Esophagus muscularis mucosa (tissue), 4 donors: ENCODE measurements at regions not wholly inside any gene's neighbourhood (a gene's known extent, or its start where the extent isn't known, plus 50 kb on each side); places are given as distances from the start of the nearest gene placed in this dataset.

Source experiments
- DNase-seq: peaks from one replicate; pipeline ENCODE4 v3.0.0-alpha.2; 2017; ENCODE audit errors: extremely low spot score
- H3K27ac ChIP-seq, 4 donors: fragments of 200-600 bp; sonication (generic); replicated peaks in 1 of 4; 1 replicate in 3 of 4; 2 replicates in 1 of 4; pipeline ENCODE4 v1.5.1; 2016 to 2019; ENCODE audit warnings: mild to moderate bottlenecking in 1 of 4
- H3K27me3 ChIP-seq, 4 donors: fragments of 200-600 bp; sonication (generic); one replicate each; pipeline versions ENCODE4 v1.5.1 to v1.6.0; 2016 to 2019
- H3K36me3 ChIP-seq, 4 donors: fragments of 200-600 bp; sonication (generic); one replicate each; pipeline ENCODE4 v1.5.1; 2016 to 2019
- H3K4me1 ChIP-seq, 4 donors: fragments of 200-600 bp; sonication (generic); one replicate each; pipeline ENCODE4 v1.5.1; 2016 to 2019
- H3K4me3 ChIP-seq, 4 donors: fragments of 200-600 bp; sonication (generic); 1 replicate in 2 of 4; 2 replicates in 2 of 4; pipeline ENCODE4 v1.5.1; 2016 to 2019; ENCODE audit warnings: mild to moderate bottlenecking in 4 of 4, moderate library complexity in 1 of 4
- H3K9me3 ChIP-seq, 4 donors: fragments of 200-600 bp; sonication (generic); 1 replicate in 3 of 4; 2 replicates in 1 of 4; pipeline ENCODE4 v1.5.1; 2016 to 2019
- CTCF ChIP-seq, 3 experiments: fragments of 200-600 bp in 2 of 3; fragments of 450-650 bp in 1 of 3; sonication (generic) in 2 of 3; IDR thresholded peaks; one replicate each; pipeline ENCODE4 v1.5.1; 2017 to 2019; ENCODE audit warnings: antibody characterized with exemption in 3 of 3, mild to moderate bottlenecking in 2 of 3, moderate library complexity in 1 of 3
- EP300 ChIP-seq: sonication (generic); formaldehyde crosslinking; IDR thresholded peaks from one replicate; pipeline ENCODE4 v1.6.1; 2017; ENCODE audit warnings: antibody characterized with exemption
- POLR2A ChIP-seq: fragments of 450-650 bp; IDR thresholded peaks from one replicate; pipeline ENCODE4 v1.6.1; 2017; ENCODE audit warnings: antibody characterized with exemption, moderate library complexity, mild to moderate bottlenecking, low read depth
- POLR2AphosphoS5 ChIP-seq, 2 donors: sonication (generic); formaldehyde crosslinking; IDR thresholded peaks; one replicate each; pipeline ENCODE4 v1.6.1; 2017; ENCODE audit warnings: antibody characterized with exemption in 2 of 2
- WGBS: methylation state at CpG from one replicate; pipeline ENCODE4 v1.1.5; 2018; 5-methylcytosine and 5-hydroxymethylcytosine counted together
- intact Hi-C: fragments of 100-400 bp; cut with DNase I; formaldehyde crosslinking; loops from one replicate; pipeline ENCODE4 v1.15.1; 2023

- Histone ChIP-seq H3K36me3 (no peaks in the 10 kb centered on the region), H3K4me1 (peaks cover 0 to 32% (median 25%) of the 10 kb centered on the region in 4 donors), H3K9me3 (no peaks in the 10 kb centered on the region), H3K4me3 (no peak overlapping the region), H3K27ac (no peak overlapping the region), H3K27me3 (no peaks in the 10 kb centered on the region)
- no peak for DNase-seq
- 95% methylated on average over 5 of the region's 5 CpGs for WGBS
- intact Hi-C loops = no loop called here
- TF ChIP-seq POLR2AphosphoS5 (IDR thresholded peaks at IDR 0.05) (no peak), CTCF (IDR thresholded peaks at IDR 0.05) (no peak), POLR2A (no peak), EP300 (no peak)
Observed at GRCh38 chr1:203567596-203567995, 59.0 kb upstream of the ATP2B4 start.

- intact Hi-C loops = no loop called here
Observed at GRCh38 chr1:203569490-203570318, 56.9 kb upstream of the ATP2B4 start.

GRCh38 chr1:203570805-203571204 lies 55.8 kb upstream of the ATP2B4 start:
- Histone ChIP-seq H3K4me1 (peaks cover 0 to 16% (median 13%) of the 10 kb centered on the region in 4 donors), H3K27me3 (no peaks in the 10 kb centered on the region), H3K4me3 (no peak overlapping the region), H3K27ac (no peak overlapping the region), H3K9me3 (no peaks in the 10 kb centered on the region), H3K36me3 (no peaks in the 10 kb centered on the region)
- no peak for TF ChIP-seq CTCF (IDR thresholded peaks at IDR 0.05)
- TF ChIP-seq EP300 = no peak
- TF ChIP-seq POLR2AphosphoS5 (IDR thresholded peaks at IDR 0.05) = no peak
- no peak for TF ChIP-seq POLR2A
- no peak for DNase-seq
- intact Hi-C loops = no loop called here
- 73% methylated on average over 3 of the region's 3 CpGs for WGBS

More at GRCh38 chr1:203569490-203570318, 56.9 kb upstream of the ATP2B4 start:
- Histone ChIP-seq H3K4me3 (no peak overlapping the region), H3K27me3 (no peaks in the 10 kb centered on the region), H3K9me3 (no peaks in the 10 kb centered on the region), H3K4me1 (peaks cover 0 to 18% (median 14%) of the 10 kb centered on the region in 4 donors), H3K36me3 (no peaks in the 10 kb centered on the region), H3K27ac (no peak overlapping the region)
- no peak for DNase-seq
- 80% methylated on average over 12 of the region's 12 CpGs for WGBS
- TF ChIP-seq CTCF (IDR thresholded peaks at IDR 0.05) = no peak
- TF ChIP-seq EP300 = no peak
- no peak for TF ChIP-seq POLR2AphosphoS5 (IDR thresholded peaks at IDR 0.05)
- no peak for TF ChIP-seq POLR2A

GRCh38 chr1:203571661-203572060 lies 55.0 kb upstream of the ATP2B4 start:
- Histone ChIP-seq H3K9me3 (no peaks in the 10 kb centered on the region), H3K27ac (peak overlapping the region in 1 of 4 donors; percentile 22), H3K36me3 (no peaks in the 10 kb centered on the region), H3K4me1 (peaks cover 0 to 16% (median 13%) of the 10 kb centered on the region in 4 donors), H3K4me3 (no peak overlapping the region), H3K27me3 (no peaks in the 10 kb centered on the region)
- DNase-seq = no peak
- TF ChIP-seq POLR2AphosphoS5 (IDR thresholded peaks at IDR 0.05) (no peak), CTCF (IDR thresholded peaks at IDR 0.05) (no peak), EP300 (no peak), POLR2A (no peak)
- WGBS = 80% methylated on average over 8 of the region's 8 CpGs
- intact Hi-C loops = no loop called here
